Testis (tissue), 2 donors: ENCODE measurements at regions not wholly inside any gene's neighbourhood (a gene's known extent, or its start where the extent isn't known, plus 50 kb on each side); places are given as distances from the start of the nearest gene placed in this dataset.

ENCODE experiments used
- CTCF ChIP-seq, 3 experiments: fragments of 450-650 bp in 2 of 3; fragments of 200-600 bp in 1 of 3; sonication (generic) in 1 of 3; IDR thresholded peaks; one replicate each; pipeline ENCODE4 v1.5.1; 2016 to 2019; ENCODE audit warnings: antibody characterized with exemption in 3 of 3, mild to moderate bottlenecking in 2 of 3, moderate library complexity in 1 of 3
- POLR2A ChIP-seq: fragments of 450-650 bp; IDR thresholded peaks from one replicate; pipeline ENCODE4 v1.6.1; 2017; ENCODE audit warnings: antibody characterized with exemption, mild to moderate bottlenecking, moderate library complexity

GRCh38 chr1:219329578-219329977 is 155.9 kb downstream of the LYPLAL1 start:
- TF ChIP-seq CTCF (IDR thresholded peaks at IDR 0.05) (no peak), POLR2A (no peak)
